Neural crest cell (in vitro differentiated cells): ENCODE measurements at regions not wholly inside any gene's neighbourhood (a gene's known extent, or its start where the extent isn't known, plus 50 kb on each side); places are given as distances from the start of the nearest gene placed in this dataset.
A peak's percentile ranks its signal among the peaks of the same experiment; 100 is the strongest.

Source experiments
- DNase-seq: peaks from one replicate; pipeline ENCODE4 v3.0.0; 2021; ENCODE audit warnings: low read depth, mixed read lengths, low spot score
- H3K27ac Mint-ChIP-seq: one replicate; pipeline ENCODE4 v1.8.0; 2021; ENCODE audit warnings: mild to moderate bottlenecking, mixed read lengths; ENCODE audit not compliant: unreplicated experiment
- H3K27me3 Mint-ChIP-seq: 2 replicates; pipeline ENCODE4 v1.8.0; 2021; ENCODE audit warnings: low read depth, mild to moderate bottlenecking, mixed read lengths
- H3K36me3 Mint-ChIP-seq: 2 replicates; pipeline ENCODE4 v1.8.0; 2021; ENCODE audit warnings: low read depth, mild to moderate bottlenecking, mixed read lengths
- H3K4me1 Mint-ChIP-seq: 2 replicates; pipeline ENCODE4 v1.8.0; 2021; ENCODE audit warnings: mixed read lengths
- H3K4me3 Mint-ChIP-seq: one replicate; pipeline ENCODE4 v1.8.0; 2021; ENCODE audit warnings: mild to moderate bottlenecking, mixed read lengths
- H3K9me3 Mint-ChIP-seq: 2 replicates; pipeline ENCODE4 v1.8.0; 2021; ENCODE audit warnings: mixed read lengths
- TF ChIP-seq, protein P1 (sequence below): fragments of 200-600 bp; sonication (generic); conservative IDR thresholded peaks from 2 replicates; pipeline ENCODE4 v1.5.0; 2021; ENCODE audit warnings: antibody characterized with exemption, mild to moderate bottlenecking

DNA sequence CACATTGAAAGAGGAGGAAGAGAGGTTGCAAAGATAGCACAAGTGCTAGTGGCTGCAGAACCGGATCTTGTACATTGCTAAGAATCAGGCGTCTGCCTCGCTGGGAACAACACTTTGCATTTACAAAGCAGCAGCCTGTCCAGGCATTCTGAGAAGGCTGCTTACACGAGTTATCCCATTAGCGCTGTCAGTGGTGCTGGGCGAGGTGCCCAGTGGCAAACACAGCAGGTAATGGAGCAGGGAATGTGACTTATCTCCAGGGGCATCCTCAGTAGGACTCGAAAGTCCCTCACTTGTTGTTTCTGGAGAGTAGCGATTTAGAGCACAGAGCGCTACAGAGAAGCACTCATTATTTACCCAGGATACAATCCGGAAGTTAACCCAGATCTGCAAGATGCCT, 209.6 kb downstream of the OLFM4 start:
- TF ChIP-seq, protein P1, sequence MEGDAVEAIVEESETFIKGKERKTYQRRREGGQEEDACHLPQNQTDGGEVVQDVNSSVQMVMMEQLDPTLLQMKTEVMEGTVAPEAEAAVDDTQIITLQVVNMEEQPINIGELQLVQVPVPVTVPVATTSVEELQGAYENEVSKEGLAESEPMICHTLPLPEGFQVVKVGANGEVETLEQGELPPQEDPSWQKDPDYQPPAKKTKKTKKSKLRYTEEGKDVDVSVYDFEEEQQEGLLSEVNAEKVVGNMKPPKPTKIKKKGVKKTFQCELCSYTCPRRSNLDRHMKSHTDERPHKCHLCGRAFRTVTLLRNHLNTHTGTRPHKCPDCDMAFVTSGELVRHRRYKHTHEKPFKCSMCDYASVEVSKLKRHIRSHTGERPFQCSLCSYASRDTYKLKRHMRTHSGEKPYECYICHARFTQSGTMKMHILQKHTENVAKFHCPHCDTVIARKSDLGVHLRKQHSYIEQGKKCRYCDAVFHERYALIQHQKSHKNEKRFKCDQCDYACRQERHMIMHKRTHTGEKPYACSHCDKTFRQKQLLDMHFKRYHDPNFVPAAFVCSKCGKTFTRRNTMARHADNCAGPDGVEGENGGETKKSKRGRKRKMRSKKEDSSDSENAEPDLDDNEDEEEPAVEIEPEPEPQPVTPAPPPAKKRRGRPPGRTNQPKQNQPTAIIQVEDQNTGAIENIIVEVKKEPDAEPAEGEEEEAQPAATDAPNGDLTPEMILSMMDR: no peak
- no peak for DNase-seq
- Mint-ChIP-seq H3K4me3 (no peak overlapping the region), H3K27ac (no peak overlapping the region), H3K27me3 (peaks cover 4% of the 10 kb centered on the region), H3K36me3 (no peaks in the 10 kb centered on the region), H3K9me3 (no peaks in the 10 kb centered on the region), H3K4me1 (peaks cover 11% of the 10 kb centered on the region)

DNA sequence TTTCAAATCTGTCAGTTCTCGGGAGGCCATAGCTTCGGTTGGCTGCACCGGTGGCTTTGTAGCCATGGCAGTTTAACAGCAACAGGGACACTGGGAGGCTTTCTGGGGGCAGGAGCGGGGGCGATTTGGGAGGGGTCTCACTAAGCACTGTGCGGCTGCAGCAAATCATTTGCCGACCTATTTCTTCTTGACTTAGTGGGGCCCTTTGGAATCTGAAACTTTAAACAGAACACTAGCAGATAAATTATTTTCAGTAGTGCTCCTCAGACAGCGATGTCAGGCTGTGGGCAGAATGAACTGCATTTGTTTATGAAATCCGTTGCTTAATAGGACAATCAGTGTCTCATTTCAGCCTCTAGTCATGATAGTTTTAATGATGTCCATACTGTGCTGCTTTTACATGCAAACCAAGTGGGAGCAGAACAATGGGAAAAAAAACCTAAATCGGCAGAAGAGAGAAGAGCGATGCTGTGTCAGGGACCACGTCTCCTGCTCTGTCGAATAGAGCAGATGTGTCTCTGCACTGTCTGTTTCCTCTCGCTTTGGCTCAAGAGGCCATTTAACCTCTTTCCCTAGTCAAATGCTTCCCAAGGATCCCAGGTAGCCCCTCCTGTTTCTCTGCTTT, 211.9 kb downstream of the OLFM4 start:
- peaks cover 11% of the 10 kb centered on the region for H3K4me1 Mint-ChIP-seq

DNA sequence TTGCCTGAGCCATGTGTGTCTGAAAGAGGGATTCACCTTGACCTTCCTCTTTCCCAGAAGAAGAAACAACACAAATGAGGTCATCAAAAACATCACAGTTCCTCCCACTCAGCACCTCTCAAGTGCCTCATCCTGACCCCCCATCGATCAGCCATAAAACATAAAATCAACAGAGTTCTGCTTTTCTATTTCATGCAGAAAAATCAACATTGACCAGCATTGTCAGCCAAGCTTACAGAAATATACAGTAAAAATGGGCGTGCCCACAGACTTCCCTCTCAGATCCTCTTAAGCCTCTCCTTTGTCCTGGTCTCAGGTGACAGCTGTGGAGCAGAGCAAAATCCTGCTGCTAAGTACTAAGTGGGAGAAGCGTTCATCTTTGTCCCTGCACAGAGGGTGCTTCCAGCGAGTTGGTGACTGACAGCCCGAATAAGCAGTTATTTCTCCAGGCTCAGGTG, 213.3 kb downstream of the OLFM4 start:
- Mint-ChIP-seq H3K9me3 (no peaks in the 10 kb centered on the region), H3K27me3 (peaks cover 8% of the 10 kb centered on the region), H3K4me1 (peaks cover 11% of the 10 kb centered on the region), H3K36me3 (no peaks in the 10 kb centered on the region), H3K27ac (no peak overlapping the region), H3K4me3 (no peak overlapping the region)
- DNase-seq: no peak
- TF ChIP-seq, protein P1: no peak

More for the DNA sequence above, 211.9 kb downstream of the OLFM4 start:
- TF ChIP-seq, protein P1: no peak
- Mint-ChIP-seq H3K9me3 (no peaks in the 10 kb centered on the region), H3K4me3 (no peak overlapping the region), H3K36me3 (no peaks in the 10 kb centered on the region), H3K27ac (no peak overlapping the region), H3K27me3 (peaks cover 8% of the 10 kb centered on the region)
- DNase-seq: no peak

DNA sequence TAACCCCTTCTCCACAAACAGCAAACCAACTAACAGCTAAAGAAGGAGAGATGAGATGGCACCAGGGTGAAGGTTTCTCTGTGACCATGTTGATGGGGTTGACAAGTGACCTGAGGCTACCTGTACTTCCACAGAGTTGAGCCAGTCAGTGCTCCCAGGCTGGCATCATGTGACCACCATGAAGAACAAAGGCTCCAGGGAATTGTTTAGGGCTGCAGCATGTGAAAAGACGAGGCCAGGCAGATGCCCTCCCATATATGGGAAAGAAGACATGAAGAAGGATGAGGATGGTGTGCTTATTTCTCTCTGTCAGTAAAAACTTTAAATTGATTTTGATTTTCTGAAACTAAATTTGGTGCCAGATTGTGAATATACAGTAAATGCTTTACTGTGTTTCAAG, 220.6 kb downstream of the OLFM4 start:
- Mint-ChIP-seq H3K9me3 (no peaks in the 10 kb centered on the region), H3K27ac (no peak overlapping the region), H3K4me3 (no peak overlapping the region), H3K4me1 (no peaks in the 10 kb centered on the region), H3K27me3 (peaks cover 4% of the 10 kb centered on the region), H3K36me3 (no peaks in the 10 kb centered on the region)
- no peak for DNase-seq
- TF ChIP-seq, protein P1: no peak

DNA sequence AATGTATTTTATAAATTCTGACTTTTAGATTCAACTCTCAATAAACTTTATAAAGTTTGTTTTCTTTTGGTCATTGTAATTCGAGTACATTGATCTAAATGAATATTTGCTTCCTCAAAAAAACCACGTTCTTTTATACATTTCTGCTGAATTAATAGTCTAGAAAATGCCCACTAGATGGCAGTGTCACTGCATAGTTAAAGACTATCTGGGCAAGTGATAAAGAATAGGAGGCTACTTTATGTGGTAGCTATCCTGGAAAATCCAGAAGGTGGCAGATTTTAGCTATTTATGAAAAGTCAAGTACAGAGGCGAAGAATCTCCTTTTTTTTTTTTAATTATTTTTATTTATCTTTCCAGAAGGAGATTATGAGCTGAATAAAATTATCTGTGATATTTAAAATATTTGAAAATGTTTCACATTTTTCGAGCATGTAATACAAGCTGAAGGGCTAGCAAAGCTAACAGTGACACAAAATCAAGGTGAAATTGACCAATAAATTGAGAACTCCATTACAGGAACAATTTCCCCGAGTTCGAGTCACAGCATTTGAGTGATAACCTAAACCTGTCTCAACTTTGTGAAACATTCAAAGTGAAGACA, 221.8 kb downstream of the OLFM4 start:
- DNase-seq: peak; percentile 46
- no peaks in the 10 kb centered on the region for H3K9me3 Mint-ChIP-seq
- H3K27ac Mint-ChIP-seq: no peak overlapping the region
- no peaks in the 10 kb centered on the region for H3K4me1 Mint-ChIP-seq
- no peaks in the 10 kb centered on the region for H3K36me3 Mint-ChIP-seq
- TF ChIP-seq, protein P1: peak; percentile 98
- no peaks in the 10 kb centered on the region for H3K27me3 Mint-ChIP-seq
- no peak overlapping the region for H3K4me3 Mint-ChIP-seq
